PC-3 (cell line): ENCODE measurements at regions not wholly inside any gene's neighbourhood (a gene's known extent, or its start where the extent isn't known, plus 50 kb on each side); places are given as distances from the start of the nearest gene placed in this dataset.

Experiments
- ATAC-seq: fragments of 200-7000 bp; cut with Tn5 transposase; 2 replicates; pipeline ENCODE4 v1.9.1; 2020; ENCODE audit warnings: mild to moderate bottlenecking, moderate library complexity
- BruUV-seq: library from RNA; stranded (reverse); fragments of 400-500 nt; replicated peaks from 2 replicates; lab custom pipeline; 2021; lab: Mats Ljungman, UMichigan
- CTCF ChIA-PET: fragments of 300-600 bp; sonication (Branson Sonifier 250); formaldehyde crosslinking; loops from one replicate; lab custom pipeline; 2022; ENCODE audit warnings: antibody characterized with exemption; lab: Charles Lee
- POLR2A ChIA-PET: fragments of 300-600 bp; sonication (Branson Sonifier 250); formaldehyde crosslinking; loops from one replicate; lab custom pipeline; 2022; ENCODE audit warnings: antibody characterized with exemption; ENCODE audit not compliant: unreplicated experiment; lab: Charles Lee
- DNase-seq: peaks from one replicate; pipeline ENCODE4 v3.0.0-alpha.2; 2015
- H2AFZ ChIP-seq: fragments of 300-600 bp; sonication (generic); 2 replicates; pipeline ENCODE4 v1.6.0; 2016; ENCODE audit warnings: antibody characterized with exemption, low read length
- H3F3A ChIP-seq: fragments of 300-600 bp; sonication (generic); one replicate; pipeline ENCODE4 v1.6.0; 2017; ENCODE audit warnings: antibody characterized with exemption, low read length, control low read depth, mild to moderate bottlenecking; ENCODE audit not compliant: unreplicated experiment
- H3K27ac ChIP-seq: fragments of 300-600 bp; sonication (generic); 2 replicates; pipeline ENCODE4 v1.5.1; 2016; ENCODE audit warnings: mild to moderate bottlenecking, low read length
- H3K27me3 ChIP-seq: fragments of 300-600 bp; sonication (generic); 2 replicates; pipeline ENCODE4 v1.6.1; 2016; ENCODE audit warnings: low read length, mixed read lengths
- H3K36me3 ChIP-seq: fragments of 300-600 bp; sonication (generic); 2 replicates; pipeline ENCODE4 v1.6.1; 2016; ENCODE audit warnings: low read depth, mixed run types, low read length, mixed read lengths
- H3K4me1 ChIP-seq: fragments of 300-600 bp; sonication (generic); 2 replicates; pipeline ENCODE4 v1.5.1; 2016; ENCODE audit warnings: low read length; ENCODE audit not compliant: insufficient read depth
- H3K4me2 ChIP-seq: fragments of 300-600 bp; sonication (generic); 2 replicates; pipeline ENCODE4 v1.6.0; 2016; ENCODE audit warnings: low read length
- H3K4me3 ChIP-seq: fragments of 300-600 bp; sonication (generic); 2 replicates; pipeline ENCODE4 v1.5.1; 2016; ENCODE audit warnings: mild to moderate bottlenecking, low read length, mixed read lengths
- H3K79me2 ChIP-seq: fragments of 300-600 bp; sonication (generic); 2 replicates; pipeline ENCODE4 v1.6.1; 2017; ENCODE audit warnings: low read length, mixed read lengths
- H3K9ac ChIP-seq: fragments of 300-600 bp; sonication (generic); 2 replicates; pipeline ENCODE4 v1.6.0; 2016; ENCODE audit warnings: mild to moderate bottlenecking, low read length
- H3K9me2 ChIP-seq: fragments of 300-600 bp; sonication (generic); replicated peaks from 2 replicates; pipeline ENCODE4 v1.6.1; 2016; ENCODE audit warnings: mixed run types, low read length, mixed read lengths
- H3K9me3 ChIP-seq: fragments of 300-600 bp; sonication (generic); 2 replicates; pipeline ENCODE4 v1.6.1; 2016; ENCODE audit warnings: low read length, mixed read lengths
- H4K20me1 ChIP-seq: fragments of 300-600 bp; sonication (generic); 2 replicates; pipeline ENCODE4 v1.6.1; 2016; ENCODE audit warnings: low read length, mixed read lengths
- EZH2 ChIP-seq: fragments of 300-600 bp; sonication (generic); IDR thresholded peaks from one replicate; pipeline ENCODE4 v1.6.1; 2017; ENCODE audit warnings: antibody characterized with exemption, mild to moderate bottlenecking, low read length; ENCODE audit not compliant: unreplicated experiment
- EZH2phosphoT487 ChIP-seq: fragments of 300-600 bp; sonication (generic); IDR thresholded peaks from 2 replicates; pipeline ENCODE4 v1.6.1; 2018; ENCODE audit warnings: mild to moderate bottlenecking, antibody characterized with exemption, low read length, borderline replicate concordance
- intact Hi-C: fragments of 100-400 bp; cut with micrococcal nuclease; formaldehyde crosslinking; loops from 2 replicates; pipeline ENCODE4 v1.9.0; 2023
- TF ChIP-seq, protein P1 (sequence below): fragments of 300-600 bp; sonication (generic); conservative IDR thresholded peaks from 2 replicates; pipeline ENCODE4 v1.5.1; 2017; ENCODE audit warnings: antibody characterized with exemption, low read depth, mild to moderate bottlenecking, low read length

DNA sequence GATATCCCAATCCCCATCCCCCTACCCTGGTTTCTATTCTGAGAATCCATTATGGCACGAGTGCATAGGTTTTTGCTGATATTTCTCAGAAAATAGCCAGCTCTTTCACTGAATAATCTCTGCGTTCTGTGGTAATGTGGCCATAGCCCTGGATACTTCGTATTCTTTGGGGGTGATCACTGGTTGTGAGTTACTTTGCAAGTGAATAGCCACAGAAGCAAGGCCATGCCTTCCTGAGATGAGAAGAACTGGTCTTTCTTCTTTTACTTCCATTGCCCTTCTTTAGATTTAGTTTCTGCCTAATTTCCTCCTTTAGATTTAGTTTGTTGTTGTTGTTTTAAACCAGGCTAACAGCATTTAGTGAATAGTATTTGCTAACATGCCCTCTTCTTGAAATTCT is 323.4 kb downstream of the CDC14C start:
- Histone ChIP-seq H3K4me1 (no peaks in the 10 kb centered on the region), H3K79me2 (no peaks in the 10 kb centered on the region), H3K9me2 (no peaks in the 10 kb centered on the region), H3K4me2 (no peak overlapping the region), H3K27me3 (peaks cover 29% of the 10 kb centered on the region; the same call in 1 of the 2 replicates), H2AFZ (no peak overlapping the region), H3K4me3 (no peak overlapping the region), H3F3A (no peaks in the 10 kb centered on the region), H4K20me1 (no peaks in the 10 kb centered on the region), H3K9me3 (no peaks in the 10 kb centered on the region), H3K9ac (no peak overlapping the region), H3K36me3 (no peaks in the 10 kb centered on the region), H3K27ac (no peak overlapping the region)
- intact Hi-C loops, result no loop called here
- TF ChIP-seq, protein P1, sequence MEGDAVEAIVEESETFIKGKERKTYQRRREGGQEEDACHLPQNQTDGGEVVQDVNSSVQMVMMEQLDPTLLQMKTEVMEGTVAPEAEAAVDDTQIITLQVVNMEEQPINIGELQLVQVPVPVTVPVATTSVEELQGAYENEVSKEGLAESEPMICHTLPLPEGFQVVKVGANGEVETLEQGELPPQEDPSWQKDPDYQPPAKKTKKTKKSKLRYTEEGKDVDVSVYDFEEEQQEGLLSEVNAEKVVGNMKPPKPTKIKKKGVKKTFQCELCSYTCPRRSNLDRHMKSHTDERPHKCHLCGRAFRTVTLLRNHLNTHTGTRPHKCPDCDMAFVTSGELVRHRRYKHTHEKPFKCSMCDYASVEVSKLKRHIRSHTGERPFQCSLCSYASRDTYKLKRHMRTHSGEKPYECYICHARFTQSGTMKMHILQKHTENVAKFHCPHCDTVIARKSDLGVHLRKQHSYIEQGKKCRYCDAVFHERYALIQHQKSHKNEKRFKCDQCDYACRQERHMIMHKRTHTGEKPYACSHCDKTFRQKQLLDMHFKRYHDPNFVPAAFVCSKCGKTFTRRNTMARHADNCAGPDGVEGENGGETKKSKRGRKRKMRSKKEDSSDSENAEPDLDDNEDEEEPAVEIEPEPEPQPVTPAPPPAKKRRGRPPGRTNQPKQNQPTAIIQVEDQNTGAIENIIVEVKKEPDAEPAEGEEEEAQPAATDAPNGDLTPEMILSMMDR, result no peak
- TF ChIP-seq EZH2phosphoT487 (no peak), EZH2 (no peak)
- CTCF ChIA-PET, result no interaction called here
- POLR2A ChIA-PET, result no interaction called here
- DNase-seq (no peak), ATAC-seq (no peak)
- no TSS peak for BruUV-seq

DNA sequence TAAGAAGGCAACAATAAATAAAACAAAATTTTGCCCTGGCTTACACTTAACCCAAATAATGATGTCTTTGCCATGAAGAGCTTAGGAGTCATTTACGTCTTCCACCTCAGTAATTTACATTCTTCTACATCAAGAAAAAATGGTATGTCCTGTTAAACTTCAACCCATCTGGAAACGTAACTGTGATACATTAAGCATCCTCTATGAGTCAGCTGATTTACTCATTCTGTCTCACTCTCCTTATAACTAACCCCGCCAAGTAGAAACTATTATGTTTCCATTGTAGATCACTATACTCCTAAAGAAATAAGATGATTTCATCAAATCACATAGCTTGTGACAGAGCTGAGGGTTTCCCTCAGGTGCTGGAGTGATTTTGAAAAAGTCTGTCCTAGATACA is 330.7 kb downstream of the CDC14C start:
- Histone ChIP-seq H3K4me1 (peaks cover 10% of the 10 kb centered on the region), H3K9me3 (no peaks in the 10 kb centered on the region), H3K27me3 (peaks cover 28% of the 10 kb centered on the region), H3K9ac (no peak overlapping the region), H2AFZ (no peak overlapping the region), H3K27ac (no peak overlapping the region), H3K9me2 (no peaks in the 10 kb centered on the region), H3K79me2 (no peaks in the 10 kb centered on the region), H3F3A (no peaks in the 10 kb centered on the region), H3K4me3 (no peak overlapping the region), H4K20me1 (no peaks in the 10 kb centered on the region), H3K36me3 (no peaks in the 10 kb centered on the region), H3K4me2 (peak overlapping the region; percentile 12; the same call in 1 of the 2 replicates)
- ChIA-PET CTCF (no interaction called here), POLR2A (no interaction called here)
- DNase-seq (peak; percentile 65), ATAC-seq (peak; percentile 70)
- no TSS peak for BruUV-seq
- TF ChIP-seq EZH2, result no peak
- no peak for TF ChIP-seq EZH2phosphoT487
- TF ChIP-seq, protein P1, result no peak
- intact Hi-C loops, result no loop called here

DNA sequence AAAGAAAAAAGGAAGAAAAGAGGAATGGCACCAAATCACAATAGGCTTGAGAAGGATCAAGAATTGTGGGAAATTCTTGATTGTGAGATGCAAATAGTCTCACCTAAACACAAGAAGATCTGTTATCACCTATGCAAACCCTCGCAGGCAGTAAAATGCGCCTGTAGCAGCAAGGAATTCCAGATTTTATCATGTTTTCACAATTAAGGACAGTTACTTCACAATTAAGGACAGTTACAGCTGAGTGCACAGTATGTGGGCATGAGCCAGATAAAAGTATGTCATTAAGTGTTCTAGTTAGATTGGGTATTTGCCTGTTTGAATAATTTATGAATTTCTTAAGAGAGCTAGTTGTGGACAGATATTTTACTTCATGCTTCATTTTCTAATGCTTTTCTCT is 336.2 kb downstream of the CDC14C start:
- Histone ChIP-seq H3F3A (no peaks in the 10 kb centered on the region), H3K4me2 (no peak overlapping the region), H3K36me3 (no peaks in the 10 kb centered on the region), H3K4me3 (no peak overlapping the region), H3K27ac (no peak overlapping the region), H4K20me1 (no peaks in the 10 kb centered on the region), H2AFZ (no peak overlapping the region), H3K9me3 (no peaks in the 10 kb centered on the region), H3K79me2 (no peaks in the 10 kb centered on the region), H3K9me2 (no peaks in the 10 kb centered on the region), H3K9ac (no peak overlapping the region), H3K4me1 (peaks cover under 1% of the 10 kb centered on the region; the same call in 1 of the 2 replicates), H3K27me3 (peaks cover 70% of the 10 kb centered on the region)
- no peak for ATAC-seq
- POLR2A ChIA-PET, result no interaction called here
- no peak for DNase-seq
- TF ChIP-seq EZH2phosphoT487 (no peak), EZH2 (no peak)
- TF ChIP-seq, protein P1, result no peak
- no TSS peak for BruUV-seq
- CTCF ChIA-PET, result no interaction called here
- intact Hi-C loops, result no loop called here
